ENCODE measurements at regions not wholly inside any gene's neighbourhood (a gene's known extent, or its start where the extent isn't known, plus 50 kb on each side); places are given as distances from the start of the nearest gene placed in this dataset.

DNA sequence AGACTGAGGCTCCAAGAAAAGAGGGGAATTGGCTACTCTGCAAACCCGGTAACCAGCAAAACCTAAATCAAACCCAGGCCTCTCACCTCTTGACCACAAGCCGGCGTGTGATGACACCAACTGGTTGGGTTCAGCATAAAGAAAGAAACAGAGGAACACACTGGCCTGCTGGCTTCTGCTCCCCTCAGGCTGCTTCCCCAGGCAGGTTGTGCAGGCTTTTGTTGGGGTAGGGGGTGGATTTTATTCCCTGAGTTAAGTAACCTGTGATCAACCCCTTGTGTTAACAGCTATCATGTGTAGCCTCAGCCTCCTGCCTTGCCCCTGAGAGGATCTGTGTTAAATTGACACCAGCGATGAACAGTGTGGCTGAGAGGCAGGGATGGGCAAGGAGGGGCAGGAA, 111.6 kb upstream of the ZBTB40 start:
- no peak for TF ChIP-seq EZH2 (IDR thresholded peaks at IDR 0.05; ENCODE audit: borderline replicate concordance, low read length)
- TF ChIP-seq, protein P1, sequence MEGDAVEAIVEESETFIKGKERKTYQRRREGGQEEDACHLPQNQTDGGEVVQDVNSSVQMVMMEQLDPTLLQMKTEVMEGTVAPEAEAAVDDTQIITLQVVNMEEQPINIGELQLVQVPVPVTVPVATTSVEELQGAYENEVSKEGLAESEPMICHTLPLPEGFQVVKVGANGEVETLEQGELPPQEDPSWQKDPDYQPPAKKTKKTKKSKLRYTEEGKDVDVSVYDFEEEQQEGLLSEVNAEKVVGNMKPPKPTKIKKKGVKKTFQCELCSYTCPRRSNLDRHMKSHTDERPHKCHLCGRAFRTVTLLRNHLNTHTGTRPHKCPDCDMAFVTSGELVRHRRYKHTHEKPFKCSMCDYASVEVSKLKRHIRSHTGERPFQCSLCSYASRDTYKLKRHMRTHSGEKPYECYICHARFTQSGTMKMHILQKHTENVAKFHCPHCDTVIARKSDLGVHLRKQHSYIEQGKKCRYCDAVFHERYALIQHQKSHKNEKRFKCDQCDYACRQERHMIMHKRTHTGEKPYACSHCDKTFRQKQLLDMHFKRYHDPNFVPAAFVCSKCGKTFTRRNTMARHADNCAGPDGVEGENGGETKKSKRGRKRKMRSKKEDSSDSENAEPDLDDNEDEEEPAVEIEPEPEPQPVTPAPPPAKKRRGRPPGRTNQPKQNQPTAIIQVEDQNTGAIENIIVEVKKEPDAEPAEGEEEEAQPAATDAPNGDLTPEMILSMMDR (conservative IDR thresholded peaks at IDR 0.05 in 1 of 2, IDR thresholded peaks at IDR 0.05 in 1 of 2; ENCODE audit: extremely low read depth in 1 of 2, insufficient read depth in 1 of 2, low read depth in 1 of 2, low read length in 2 of 2): no peak
